ENCODE measurements at regions not wholly inside any gene's neighbourhood (a gene's known extent, or its start where the extent isn't known, plus 50 kb on each side); places are given as distances from the start of the nearest gene placed in this dataset.

- no peak for TF ChIP-seq CTCF (conservative IDR thresholded peaks at IDR 0.05; ENCODE audit: low read depth in 2 of 2)
- TF ChIP-seq EZH2 (IDR thresholded peaks at IDR 0.05; ENCODE audit: low read depth, unreplicated experiment): no peak
- no peak for TF ChIP-seq POLR2AphosphoS5 (IDR thresholded peaks at IDR 0.05; ENCODE audit: low read depth)
- TF ChIP-seq ZNF331 (CRISPR knock-in tag; IDR thresholded peaks at IDR 0.05; ENCODE audit: low read depth): no peak
- TF ChIP-seq REST (IDR thresholded peaks at IDR 0.05; ENCODE audit: unreplicated experiment): no peak
- TF ChIP-seq, protein P1, sequence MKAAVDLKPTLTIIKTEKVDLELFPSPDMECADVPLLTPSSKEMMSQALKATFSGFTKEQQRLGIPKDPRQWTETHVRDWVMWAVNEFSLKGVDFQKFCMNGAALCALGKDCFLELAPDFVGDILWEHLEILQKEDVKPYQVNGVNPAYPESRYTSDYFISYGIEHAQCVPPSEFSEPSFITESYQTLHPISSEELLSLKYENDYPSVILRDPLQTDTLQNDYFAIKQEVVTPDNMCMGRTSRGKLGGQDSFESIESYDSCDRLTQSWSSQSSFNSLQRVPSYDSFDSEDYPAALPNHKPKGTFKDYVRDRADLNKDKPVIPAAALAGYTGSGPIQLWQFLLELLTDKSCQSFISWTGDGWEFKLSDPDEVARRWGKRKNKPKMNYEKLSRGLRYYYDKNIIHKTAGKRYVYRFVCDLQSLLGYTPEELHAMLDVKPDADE (IDR thresholded peaks at IDR 0.05): no peak
- no peak for TF ChIP-seq EZH2phosphoT487 (IDR thresholded peaks at IDR 0.05; ENCODE audit: unreplicated experiment)
These were observed 128.9 kb upstream of the ZNF184 start for GRCh38 chr6:27601668-27602254.
